GM18502 (cell line): ENCODE measurements at regions not wholly inside any gene's neighbourhood (a gene's known extent, or its start where the extent isn't known, plus 50 kb on each side); places are given as distances from the start of the nearest gene placed in this dataset.
"Not testable (repeated sequence)": the region's sequence is repeated elsewhere in the genome, so short reads cannot be mapped to it uniquely, and the experiment has no call there.

Source experiments
- ATAC-seq: cut with Tn5 transposase; IDR thresholded peaks from one replicate; pipeline ENCODE4 v1.9.1; 2021; ENCODE audit warnings: mild to moderate bottlenecking; ENCODE audit not compliant: unreplicated experiment, poor library complexity

- ATAC-seq: no peak
Measured at GRCh38 chr4:1544861-1545281, 138.6 kb upstream of the NKX1-1 start.

GRCh38 chr4:1544435-1544834 is 138.2 kb upstream of the NKX1-1 start:
- not testable (repeated sequence) for ATAC-seq

GRCh38 chr4:1543976-1544375 is 137.7 kb upstream of the NKX1-1 start:
- no peak for ATAC-seq

GRCh38 chr4:1543561-1543960 is 137.3 kb upstream of the NKX1-1 start:
- ATAC-seq: no peak

- ATAC-seq: no peak
Measured at GRCh38 chr4:1542516-1543320, 136.5 kb upstream of the NKX1-1 start.

GRCh38 chr4:1542226-1542490 is 135.9 kb upstream of the NKX1-1 start:
- no peak for ATAC-seq

- ATAC-seq: no peak
Measured at GRCh38 chr4:1541449-1542225, 135.4 kb upstream of the NKX1-1 start.

GRCh38 chr4:1540601-1541375 is 134.5 kb upstream of the NKX1-1 start:
- ATAC-seq: no peak

GRCh38 chr4:1539859-1540600 is 133.8 kb upstream of the NKX1-1 start:
- no peak for ATAC-seq

- ATAC-seq: no peak
Measured at GRCh38 chr4:1538941-1539772, 132.9 kb upstream of the NKX1-1 start.

GRCh38 chr4:1538096-1538410 is 131.8 kb upstream of the NKX1-1 start:
- no peak for ATAC-seq

- ATAC-seq: no peak
Measured at GRCh38 chr4:1537410-1538095, 131.3 kb upstream of the NKX1-1 start.

GRCh38 chr4:1536579-1537409 is 130.6 kb upstream of the NKX1-1 start:
- ATAC-seq: no peak

GRCh38 chr4:1535926-1536578 is 129.8 kb upstream of the NKX1-1 start:
- ATAC-seq: no peak

GRCh38 chr4:1534876-1535526 is 128.8 kb upstream of the NKX1-1 start:
- no peak for ATAC-seq

GRCh38 chr4:1534095-1534872 is 128.0 kb upstream of the NKX1-1 start:
- no peak for ATAC-seq
